ENCODE measurements at regions not wholly inside any gene's neighbourhood (a gene's known extent, or its start where the extent isn't known, plus 50 kb on each side); places are given as distances from the start of the nearest gene placed in this dataset.
"Not testable (repeated sequence)": the region's sequence is repeated elsewhere in the genome, so short reads cannot be mapped to it uniquely, and the experiment has no call there.

DNA sequence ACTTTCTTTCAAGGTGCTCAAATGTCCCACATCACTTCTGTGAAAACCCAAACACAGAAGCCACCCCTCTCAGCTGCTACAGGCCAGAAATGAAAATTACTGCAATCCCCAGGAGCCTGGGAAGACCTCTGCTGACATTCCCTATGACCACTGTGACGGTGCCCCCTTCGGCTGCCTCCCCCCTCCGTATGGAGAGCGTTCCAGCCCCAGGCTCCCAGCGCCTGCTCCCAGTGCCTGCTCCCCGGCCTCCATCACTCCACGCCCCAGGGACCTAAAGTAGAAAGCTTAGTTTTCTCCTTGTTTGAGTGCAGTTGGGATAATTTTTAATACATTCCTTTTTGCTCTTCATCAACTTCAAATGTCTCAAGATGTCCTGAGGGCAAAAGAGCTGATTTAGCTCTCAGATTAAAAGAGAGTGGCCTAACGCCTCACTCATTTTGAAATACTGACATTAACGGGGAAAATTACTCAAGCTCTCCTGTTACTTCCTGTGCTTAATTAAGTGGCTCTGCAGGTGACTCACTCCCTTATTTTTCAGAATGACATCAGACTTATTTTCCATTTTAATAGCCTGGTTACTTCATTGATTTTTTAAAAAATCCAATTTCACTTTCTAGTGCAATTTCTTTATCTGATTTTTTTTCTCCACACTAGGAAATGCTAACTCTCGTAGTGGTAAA is 112.8 kb upstream of the PLGLB2 start:
- H3K36me3 ChIP-seq; H3K4me3 ChIP-seq; DNase-seq; H3K9me3 ChIP-seq; H3K4me1 ChIP-seq; H3K27me3 ChIP-seq; intact Hi-C loops (cut with DNase I); FAIRE-seq: not testable (repeated sequence)
- peak in 3 of 4 donors; percentile 53 to 66 (median 62) for ATAC-seq
- WGBS, 2 donors: 84 to 85% methylated on average over 8 of the region's 10 CpGs
- H3K27ac ChIP-seq: peak overlapping the region in 2 of 4 donors; percentile 46 to 58

DNA sequence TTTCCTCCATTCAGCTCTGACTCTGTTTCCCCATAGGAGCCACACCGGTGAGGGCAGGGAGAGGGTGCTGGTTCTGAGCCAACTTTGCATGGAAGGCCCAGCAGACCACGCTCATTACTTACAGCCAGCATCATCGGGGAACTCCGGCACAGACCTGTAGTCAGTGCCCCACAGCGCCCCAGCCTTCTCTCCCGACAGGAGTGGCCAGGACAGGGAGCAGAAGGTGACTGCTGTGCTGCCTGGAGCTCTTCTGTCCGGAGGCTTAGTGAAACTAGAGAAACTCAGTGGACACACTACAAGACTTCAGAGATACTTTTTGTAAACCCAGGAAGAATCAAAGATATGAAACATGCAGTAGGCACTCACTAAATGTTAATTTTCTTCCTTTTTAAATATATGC is 111.6 kb upstream of the PLGLB2 start:
- DNase-seq; H3K36me3 ChIP-seq; H3K27me3 ChIP-seq; H3K27ac ChIP-seq; H3K9me3 ChIP-seq; H3K4me1 ChIP-seq; H3K4me3 ChIP-seq; ATAC-seq; intact Hi-C loops (cut with DNase I); FAIRE-seq: not testable (repeated sequence)
- WGBS, 2 donors: 83 to 98% methylated on average over 4 to 5 of the region's 7 CpGs

DNA sequence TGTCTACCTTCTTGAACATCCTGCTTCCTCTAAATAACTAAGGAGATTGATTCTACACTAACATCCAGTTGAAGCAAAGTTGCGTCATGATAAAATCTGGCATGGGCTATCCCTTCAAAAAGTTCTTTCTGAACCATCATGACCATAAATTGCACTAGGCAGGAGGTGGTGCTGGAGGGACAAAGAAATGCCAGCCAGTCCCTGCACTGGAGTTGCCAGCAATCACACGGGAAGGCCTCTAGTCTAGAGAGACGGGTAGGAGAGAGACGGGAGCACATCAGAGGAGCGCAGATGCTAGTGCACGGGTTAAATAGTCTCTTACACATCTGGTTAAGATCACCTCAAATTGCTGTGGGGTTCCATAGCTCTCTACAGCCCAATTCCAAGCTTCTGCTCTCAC is 111.2 kb upstream of the PLGLB2 start:
- WGBS, 2 donors: 61% methylated on average over 5 of the region's 6 CpGs

DNA sequence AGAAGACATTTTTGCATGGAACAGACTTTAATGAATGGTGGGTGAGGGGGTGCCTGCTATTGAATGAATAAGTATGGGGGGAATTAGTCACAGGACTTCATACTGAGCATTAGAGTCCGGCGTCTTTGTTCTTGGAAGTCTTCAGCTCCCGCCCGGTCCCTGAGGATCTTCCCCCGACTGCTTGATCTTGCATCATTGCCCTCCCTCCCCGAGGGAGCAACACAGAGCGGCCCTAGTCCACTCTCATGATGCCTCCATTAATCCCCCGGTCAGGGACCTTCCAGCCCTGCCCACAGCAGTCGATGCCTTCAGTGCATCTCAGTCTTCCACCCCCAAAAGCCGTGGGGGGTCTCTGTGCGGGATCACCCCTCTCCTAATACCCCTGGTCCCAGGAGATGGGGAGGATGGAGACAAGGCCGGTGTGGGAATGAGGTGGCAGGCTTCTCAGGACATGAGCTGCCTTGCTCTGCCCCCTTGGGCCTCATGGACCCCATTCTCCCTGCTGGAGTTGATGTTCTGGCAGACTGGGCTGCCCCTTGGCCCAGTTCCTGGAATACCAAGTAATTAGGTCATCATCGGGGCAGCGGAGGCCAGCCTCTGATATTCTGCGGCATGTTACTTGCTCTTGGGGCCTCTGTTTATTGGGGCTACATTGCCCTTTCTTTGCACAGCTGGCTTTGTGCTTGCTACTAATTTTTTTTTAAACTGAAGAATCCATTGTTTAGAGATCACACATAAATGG is 110.5 kb upstream of the PLGLB2 start:
- 80 to 81% methylated on average over 12 to 13 of the region's 15 CpGs for WGBS, 2 donors
- H3K9me3 ChIP-seq; H3K4me1 ChIP-seq; intact Hi-C loops (cut with DNase I); H3K27me3 ChIP-seq; DNase-seq; H3K36me3 ChIP-seq; H3K4me3 ChIP-seq; H3K27ac ChIP-seq; FAIRE-seq; ATAC-seq: not testable (repeated sequence)

More for the DNA sequence above, 111.2 kb upstream of the PLGLB2 start:
- peak in 3 of 4 donors; percentile 34 to 74 (median 66) for ATAC-seq
- H3K36me3 ChIP-seq; H3K9me3 ChIP-seq; H3K27ac ChIP-seq; H3K4me1 ChIP-seq; DNase-seq; H3K4me3 ChIP-seq; FAIRE-seq; H3K27me3 ChIP-seq; intact Hi-C loops (cut with DNase I): not testable (repeated sequence)

DNA sequence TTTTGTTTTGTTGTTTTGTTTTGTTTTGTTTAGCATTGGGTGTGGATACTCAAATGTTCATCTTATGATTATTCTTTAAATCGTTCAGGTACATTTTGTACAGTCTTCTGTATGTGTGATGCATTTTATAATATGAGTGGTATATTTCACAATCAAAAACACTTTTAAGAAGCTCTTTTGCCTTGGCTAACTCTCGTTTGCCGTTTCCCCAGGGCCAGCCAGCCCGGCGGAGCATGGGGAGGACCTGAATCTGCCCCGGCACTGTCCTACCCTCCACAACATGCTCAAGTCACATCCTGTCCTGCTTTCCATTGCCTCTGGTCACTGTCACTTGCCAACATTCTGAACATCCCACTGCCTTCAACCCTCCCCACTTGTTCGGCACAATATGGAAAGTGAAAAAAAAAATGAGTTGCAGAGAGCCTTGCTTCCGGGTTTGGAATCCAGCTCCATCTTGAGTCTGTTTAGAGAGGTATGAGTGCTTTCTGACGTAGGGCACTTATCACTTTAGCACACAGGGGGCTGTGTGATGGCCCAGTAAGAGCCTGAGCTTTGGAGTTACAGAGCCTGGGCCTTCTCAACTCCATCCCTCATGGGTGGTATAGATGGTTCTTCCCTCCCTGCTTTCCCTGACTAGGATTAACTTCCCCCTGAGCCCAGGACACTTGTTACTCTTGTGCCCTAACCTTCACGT is 109.6 kb upstream of the PLGLB2 start:
- DNase-seq; H3K4me1 ChIP-seq; H3K36me3 ChIP-seq; ATAC-seq; FAIRE-seq; H3K27ac ChIP-seq; H3K27me3 ChIP-seq; H3K9me3 ChIP-seq; H3K4me3 ChIP-seq; intact Hi-C loops (cut with DNase I): not testable (repeated sequence)
- 82 to 89% methylated on average over 10 of the region's 10 CpGs for WGBS, 2 donors

DNA sequence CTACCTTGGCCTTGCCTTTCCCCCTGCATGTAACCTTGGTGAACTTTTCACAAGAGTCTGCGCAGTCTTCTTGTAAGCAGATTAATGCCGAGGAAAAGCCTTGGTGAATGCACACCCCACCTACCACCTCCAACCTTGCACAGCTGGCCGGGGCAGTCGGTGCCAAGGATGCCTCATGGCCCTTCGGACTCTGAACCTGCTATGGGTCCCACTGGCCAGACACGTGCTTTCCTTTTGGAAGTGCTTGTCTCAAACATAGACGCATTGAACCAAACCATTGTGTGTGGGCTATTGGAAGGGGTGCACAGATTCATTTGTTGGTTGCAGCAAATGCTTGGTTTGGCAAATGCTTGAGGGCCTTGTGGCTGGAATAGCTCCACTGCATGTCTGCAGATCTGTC is 109.0 kb upstream of the PLGLB2 start:
- not testable (repeated sequence) for ATAC-seq

DNA sequence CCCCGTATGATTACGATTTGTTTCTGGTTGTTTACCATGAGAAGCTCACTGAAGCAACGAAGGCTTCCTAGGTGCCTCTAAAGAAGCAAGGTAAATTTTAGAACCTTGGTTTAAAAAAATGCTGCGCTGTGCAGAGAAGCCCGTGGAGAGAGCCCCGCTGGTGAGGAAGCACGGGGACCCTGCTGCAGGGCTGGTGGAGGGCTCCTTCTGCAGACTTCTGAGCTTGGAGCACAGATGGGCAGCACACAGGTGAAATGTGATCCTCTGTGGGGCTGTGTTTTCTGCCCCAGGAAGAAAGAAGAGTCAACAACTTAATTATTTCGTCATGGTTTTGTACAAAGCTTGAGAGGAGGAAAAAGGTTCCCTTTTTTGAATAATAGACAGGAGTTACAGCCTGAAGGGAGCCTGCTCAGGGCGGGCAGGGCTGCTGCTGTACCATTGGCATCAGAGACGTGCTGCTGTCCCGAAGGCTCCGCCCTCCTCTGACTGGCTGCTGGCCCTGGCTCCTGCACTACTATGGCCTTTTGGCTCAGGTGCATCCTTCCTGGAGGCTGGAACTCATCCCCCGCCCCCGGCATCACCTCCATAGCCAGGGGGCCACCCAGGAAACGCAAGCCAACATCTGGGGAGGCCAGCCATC is 108.0 kb upstream of the PLGLB2 start:
- H3K4me3 ChIP-seq; H3K9me3 ChIP-seq; H3K27me3 ChIP-seq; H3K27ac ChIP-seq; DNase-seq; intact Hi-C loops (cut with DNase I); H3K36me3 ChIP-seq; FAIRE-seq; H3K4me1 ChIP-seq: not testable (repeated sequence)
- ATAC-seq: peak in 3 of 4 donors; percentile 38 to 62 (median 45)
- 62 to 72% methylated on average over 9 to 11 of the region's 15 CpGs for WGBS, 2 donors

More for the DNA sequence above, 109.0 kb upstream of the PLGLB2 start:
- H3K36me3 ChIP-seq; H3K27me3 ChIP-seq; FAIRE-seq; intact Hi-C loops (cut with DNase I); DNase-seq; H3K4me3 ChIP-seq; H3K9me3 ChIP-seq; H3K4me1 ChIP-seq; H3K27ac ChIP-seq: not testable (repeated sequence)
- 92 to 100% methylated on average over 1 to 3 of the region's 7 CpGs for WGBS, 2 donors

DNA sequence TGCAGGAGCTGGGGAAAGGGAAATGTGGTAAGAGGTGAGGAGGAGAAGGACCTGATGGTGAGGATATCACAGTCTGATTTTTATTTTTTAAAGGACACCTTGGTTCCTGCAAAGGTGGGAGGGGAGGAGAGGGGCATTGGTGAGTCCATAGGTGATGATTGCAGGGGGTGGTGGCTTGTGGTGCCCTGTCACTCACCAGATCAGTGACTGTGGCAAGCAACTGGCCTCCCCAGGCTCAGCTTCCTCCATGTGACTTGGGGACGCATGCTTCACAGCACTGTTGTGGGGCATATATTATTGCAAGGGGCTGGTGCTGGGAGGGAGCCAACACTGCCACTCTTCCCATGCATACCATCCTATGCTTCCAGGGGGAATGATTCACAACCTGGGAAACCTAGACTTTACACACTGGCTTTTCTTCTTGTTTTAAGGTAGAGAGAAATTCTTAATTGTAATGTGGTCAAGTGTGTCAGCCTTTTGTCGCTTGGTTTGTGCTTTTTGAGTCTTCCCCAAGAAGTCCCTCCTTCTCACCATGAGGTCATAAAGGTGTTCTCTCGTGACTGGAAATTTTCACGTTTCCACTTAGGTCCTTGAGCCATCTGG is 106.8 kb upstream of the PLGLB2 start:
- H3K9me3 ChIP-seq; DNase-seq; ATAC-seq; intact Hi-C loops (cut with DNase I); H3K4me1 ChIP-seq; H3K27me3 ChIP-seq; H3K36me3 ChIP-seq; H3K4me3 ChIP-seq; H3K27ac ChIP-seq; FAIRE-seq: not testable (repeated sequence)
- 89 to 90% methylated on average over 3 of the region's 4 CpGs for WGBS, 2 donors

DNA sequence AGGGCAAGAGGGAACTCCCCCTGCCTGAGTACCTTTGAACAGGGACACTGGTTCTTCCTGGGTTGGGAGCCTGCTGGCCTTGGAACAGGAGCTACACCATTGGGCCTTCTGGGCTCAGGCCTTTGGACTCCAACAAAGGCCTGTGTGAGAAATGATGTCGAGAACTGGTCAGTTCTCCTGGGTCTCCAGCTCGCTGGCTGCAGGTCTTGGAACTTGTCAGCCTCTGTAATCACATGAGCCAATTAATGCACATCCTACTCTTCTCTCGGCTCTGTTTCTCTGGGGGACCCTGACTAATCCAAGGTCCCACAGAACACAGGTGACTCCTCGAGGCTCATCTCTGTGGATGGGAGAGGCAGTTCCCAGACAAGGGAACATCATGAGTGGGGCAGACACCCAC is 104.7 kb upstream of the PLGLB2 start:
- H3K27me3 ChIP-seq; DNase-seq; H3K27ac ChIP-seq; H3K4me1 ChIP-seq; H3K36me3 ChIP-seq; intact Hi-C loops (cut with DNase I); FAIRE-seq; H3K9me3 ChIP-seq; ATAC-seq; H3K4me3 ChIP-seq: not testable (repeated sequence)
- WGBS, 2 donors: 91 to 95% methylated on average over 2 to 4 of the region's 4 CpGs

DNA sequence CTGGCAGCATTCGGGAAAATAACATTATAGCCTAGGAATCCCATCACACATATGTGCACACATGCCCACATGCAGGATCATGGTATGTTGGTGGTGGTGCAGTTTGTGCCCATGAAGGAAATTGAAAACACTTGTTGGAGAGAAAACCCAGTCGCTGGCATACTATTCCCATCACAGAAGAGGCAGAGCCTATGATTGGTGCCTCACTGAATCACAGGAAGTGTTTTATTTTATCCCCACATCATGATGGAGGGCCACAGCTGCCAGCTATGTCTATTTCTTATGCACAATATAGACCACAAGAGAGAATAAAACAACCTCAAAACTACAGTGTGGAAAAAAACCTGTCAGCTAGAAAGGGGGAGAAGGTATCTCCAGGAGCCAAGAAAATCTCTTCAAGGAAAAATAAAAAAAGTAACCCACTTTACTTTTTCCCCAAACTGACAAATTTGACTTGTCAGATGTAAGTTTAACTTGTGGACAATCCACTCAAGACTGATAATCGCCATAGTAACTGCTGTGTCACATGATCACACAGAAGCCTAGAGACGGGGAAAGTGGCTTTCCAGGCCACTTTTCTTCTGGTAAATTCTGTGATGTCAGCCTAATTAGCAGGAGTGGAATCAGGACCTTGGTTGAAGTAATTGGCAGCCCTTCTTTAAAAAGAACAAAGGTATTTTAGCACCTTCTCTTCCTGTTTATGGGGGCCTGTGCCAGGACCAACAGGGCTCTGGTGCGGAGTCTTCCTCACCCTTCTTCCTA is 100.0 kb upstream of the PLGLB2 start:
- H3K27ac ChIP-seq; H3K36me3 ChIP-seq; H3K4me3 ChIP-seq; H3K27me3 ChIP-seq; H3K9me3 ChIP-seq; intact Hi-C loops (cut with DNase I); H3K4me1 ChIP-seq; FAIRE-seq: not testable (repeated sequence)
- DNase-seq (peak in 2 of 6 donors; percentile 19 to 23), ATAC-seq (peak; percentile 46 to 87 (median 74))
- 41 to 53% methylated on average over 3 to 4 of the region's 5 CpGs for WGBS, 2 donors

DNA sequence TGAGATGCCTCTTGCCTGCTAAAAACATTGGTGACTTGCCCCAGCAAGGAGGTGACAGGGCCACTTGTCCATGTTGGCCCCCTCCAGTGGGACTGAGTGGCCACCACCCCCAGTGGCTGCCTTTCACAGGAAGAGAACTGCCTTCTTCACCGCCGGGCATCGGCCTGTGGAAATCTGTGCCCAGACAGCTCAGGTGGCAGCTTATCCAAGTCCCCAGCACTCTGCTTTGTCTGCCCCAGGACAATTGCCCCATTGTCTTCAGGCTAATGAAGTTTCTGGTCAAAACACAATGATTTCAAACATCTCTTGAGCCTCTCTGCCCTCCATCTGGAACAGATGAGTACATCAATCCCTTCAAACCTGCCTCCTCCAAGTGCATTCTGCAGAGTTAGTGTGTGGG is 99.1 kb upstream of the PLGLB2 start:
- intact Hi-C loops (cut with DNase I); H3K4me1 ChIP-seq; H3K27me3 ChIP-seq; H3K27ac ChIP-seq; H3K36me3 ChIP-seq; FAIRE-seq; H3K4me3 ChIP-seq; DNase-seq; H3K9me3 ChIP-seq: not testable (repeated sequence)
- ATAC-seq: peak in 2 of 4 donors; percentile 54 to 61
- WGBS, 2 donors: no CpG with 5 or more reads among the region's 3 CpGs

Measured in pancreas (tissue), 10 donors.